ENCODE measurements at regions not wholly inside any gene's neighbourhood (a gene's known extent, or its start where the extent isn't known, plus 50 kb on each side); places are given as distances from the start of the nearest gene placed in this dataset.

GRCh38 chr4:97150966-97151365, 992.3 kb downstream of the STPG2 start:
- no peaks in the 10 kb centered on the region for H3K9me3 Mint-ChIP-seq
- H3K36me3 Mint-ChIP-seq = no peaks in the 10 kb centered on the region
- H3K4me3 Mint-ChIP-seq = no peak overlapping the region
- TF ChIP-seq CTCF (IDR thresholded peaks at IDR 0.05; ENCODE audit: unreplicated experiment) = no peak
- no peak for DNase-seq (ENCODE audit: low spot score in 2 of 2, unreplicated experiment in 2 of 2)
- H3K27ac Mint-ChIP-seq = no peak overlapping the region
- peaks cover 39% of the 10 kb centered on the region for H3K4me1 Mint-ChIP-seq
- no peaks in the 10 kb centered on the region for H3K27me3 Mint-ChIP-seq (ENCODE audit: low read depth)

GRCh38 chr4:97152149-97152548, 991.1 kb downstream of the STPG2 start:
- H3K27me3 Mint-ChIP-seq (ENCODE audit: low read depth) = no peaks in the 10 kb centered on the region
- DNase-seq (ENCODE audit: low spot score in 2 of 2, unreplicated experiment in 2 of 2) = no peak
- peaks cover 45% of the 10 kb centered on the region for H3K4me1 Mint-ChIP-seq
- H3K36me3 Mint-ChIP-seq = no peaks in the 10 kb centered on the region
- H3K4me3 Mint-ChIP-seq = no peak overlapping the region
- no peak for TF ChIP-seq CTCF (IDR thresholded peaks at IDR 0.05; ENCODE audit: unreplicated experiment)
- no peak overlapping the region for H3K27ac Mint-ChIP-seq
- H3K9me3 Mint-ChIP-seq = no peaks in the 10 kb centered on the region

GRCh38 chr4:97153042-97153441, 990.2 kb downstream of the STPG2 start:
- Mint-ChIP-seq H3K27ac (no peak overlapping the region), H3K9me3 (no peaks in the 10 kb centered on the region), H3K4me3 (no peak overlapping the region), H3K27me3 (ENCODE audit: low read depth) (no peaks in the 10 kb centered on the region), H3K4me1 (peaks cover 45% of the 10 kb centered on the region), H3K36me3 (no peaks in the 10 kb centered on the region)
- peak; percentile 30 for TF ChIP-seq CTCF (IDR thresholded peaks at IDR 0.05; ENCODE audit: unreplicated experiment)
- DNase-seq (ENCODE audit: low spot score in 2 of 2, unreplicated experiment in 2 of 2) = no peak

- Mint-ChIP-seq H3K27ac (peak overlapping the region; percentile 16), H3K4me1 (peaks cover 22% of the 10 kb centered on the region), H3K9me3 (peaks cover 10% of the 10 kb centered on the region), H3K4me3 (no peak overlapping the region), H3K36me3 (peaks cover 3% of the 10 kb centered on the region), H3K27me3 (ENCODE audit: low read depth) (no peaks in the 10 kb centered on the region)
- TF ChIP-seq CTCF (IDR thresholded peaks at IDR 0.05; ENCODE audit: unreplicated experiment) = no peak
- no peak for DNase-seq (ENCODE audit: low spot score in 2 of 2, unreplicated experiment in 2 of 2)
Measured at GRCh38 chr4:97159625-97160024, 983.7 kb downstream of the STPG2 start.

GRCh38 chr4:97185233-97185632, 958.0 kb downstream of the STPG2 start:
- DNase-seq (ENCODE audit: low spot score in 2 of 2, unreplicated experiment in 2 of 2) = no peak
- H3K9me3 Mint-ChIP-seq = peaks cover 10% of the 10 kb centered on the region
- H3K4me1 Mint-ChIP-seq = peaks cover 10% of the 10 kb centered on the region
- TF ChIP-seq CTCF (IDR thresholded peaks at IDR 0.05; ENCODE audit: unreplicated experiment) = no peak
- H3K27me3 Mint-ChIP-seq (ENCODE audit: low read depth) = no peaks in the 10 kb centered on the region
- H3K27ac Mint-ChIP-seq = no peak overlapping the region
- H3K4me3 Mint-ChIP-seq = no peak overlapping the region
- H3K36me3 Mint-ChIP-seq = peaks cover 4% of the 10 kb centered on the region

- H3K9me3 Mint-ChIP-seq = no peaks in the 10 kb centered on the region
- no peak overlapping the region for H3K4me3 Mint-ChIP-seq
- no peak for TF ChIP-seq CTCF (IDR thresholded peaks at IDR 0.05; ENCODE audit: unreplicated experiment)
- no peaks in the 10 kb centered on the region for H3K36me3 Mint-ChIP-seq
- no peaks in the 10 kb centered on the region for H3K27me3 Mint-ChIP-seq (ENCODE audit: low read depth)
- H3K4me1 Mint-ChIP-seq = no peaks in the 10 kb centered on the region
- no peak overlapping the region for H3K27ac Mint-ChIP-seq
- DNase-seq (ENCODE audit: low spot score in 2 of 2, unreplicated experiment in 2 of 2) = no peak
Measured at GRCh38 chr4:97197106-97197505, 946.2 kb downstream of the STPG2 start.

Data from mesothelial cell of epicardium (in vitro differentiated cells).